ENCODE measurements at regions not wholly inside any gene's neighbourhood (a gene's known extent, or its start where the extent isn't known, plus 50 kb on each side); places are given as distances from the start of the nearest gene placed in this dataset.

GRCh38 chr13:83498481-83499190 is 383.6 kb downstream of the SLITRK1 start:
- 2% methylated on average over 2 of the region's 2 CpGs for WGBS (ENCODE audit: insufficient coverage, insufficient replicate concordance, low lambda C conversion rate, missing lambda C conversion rate)
- BruUV-seq (replicated peaks) = no TSS peak
- ATAC-seq = no peak
- ChIA-PET CTCF (no interaction called here), SMC1A (ENCODE audit: uncharacterized antibody, unreplicated experiment) (no interaction called here), POLR2A (no interaction called here), RAD21 (ENCODE audit: unreplicated experiment) (no interaction called here)
- DNase-seq (ENCODE audit: low read depth, low spot score) = no peak
- no peak for FAIRE-seq
- Histone ChIP-seq H4K20me1 (ENCODE audit: control insufficient read depth, insufficient read depth) (no peaks in the 10 kb centered on the region), H3K27me3 (replicated peaks in 1 of 2; ENCODE audit: control insufficient read depth in 2 of 2, insufficient read depth in 2 of 2, low read length in 1 of 2) (no peaks in the 10 kb centered on the region), H3K36me3 (ENCODE audit: control insufficient read depth in 2 of 2, insufficient read depth in 2 of 2, low read length in 1 of 2) (no peaks in the 10 kb centered on the region), H3K9ac (ENCODE audit: control insufficient read depth, insufficient read depth, low read length) (no peak overlapping the region), H2AFZ (ENCODE audit: control insufficient read depth, low read depth, low read length) (no peak overlapping the region), H3K27ac (ENCODE audit: control insufficient read depth, insufficient read depth) (no peak overlapping the region), H3K4me1 (ENCODE audit: control insufficient read depth, insufficient read depth, low read length) (no peaks in the 10 kb centered on the region), H3K79me2 (ENCODE audit: control insufficient read depth, insufficient read depth, low read length) (no peaks in the 10 kb centered on the region), H3K4me3 (no peak overlapping the region), H3K4me2 (ENCODE audit: control insufficient read depth, insufficient read depth) (no peak overlapping the region), H3K9me3 (replicated peaks; ENCODE audit: control insufficient read depth, insufficient read depth, low read length) (no peaks in the 10 kb centered on the region)
- intact Hi-C loops (cut with micrococcal nuclease; ENCODE audit: unreplicated experiment) = no loop called here
- in situ Hi-C loops (cut with MboI) = no loop called here
- no peak for TF ChIP-seq EGR1 (IDR thresholded peaks at IDR 0.05; ENCODE audit: borderline replicate concordance in 1 of 2, low read depth in 2 of 2, low read length in 2 of 2)
- no peak for TF ChIP-seq ESRRA (IDR thresholded peaks at IDR 0.05; ENCODE audit: low read length)
- TF ChIP-seq SRF (IDR thresholded peaks at IDR 0.05; ENCODE audit: low read depth in 2 of 2, low read length in 2 of 2) = no peak
- no peak for TF ChIP-seq IKZF1 (conservative IDR thresholded peaks at IDR 0.05)
- no peak for TF ChIP-seq MTA3 (IDR thresholded peaks at IDR 0.05; ENCODE audit: borderline replicate concordance, low read length)
- TF ChIP-seq RELB (IDR thresholded peaks at IDR 0.05; ENCODE audit: low read depth) = no peak
- TF ChIP-seq SUPT20H (IDR thresholded peaks at IDR 0.05; ENCODE audit: borderline replicate concordance, control insufficient read depth, low read depth, low read length) = no peak

Data from GM12878 (cell line).